ENCODE measurements at regions not wholly inside any gene's neighbourhood (a gene's known extent, or its start where the extent isn't known, plus 50 kb on each side); places are given as distances from the start of the nearest gene placed in this dataset.

DNA sequence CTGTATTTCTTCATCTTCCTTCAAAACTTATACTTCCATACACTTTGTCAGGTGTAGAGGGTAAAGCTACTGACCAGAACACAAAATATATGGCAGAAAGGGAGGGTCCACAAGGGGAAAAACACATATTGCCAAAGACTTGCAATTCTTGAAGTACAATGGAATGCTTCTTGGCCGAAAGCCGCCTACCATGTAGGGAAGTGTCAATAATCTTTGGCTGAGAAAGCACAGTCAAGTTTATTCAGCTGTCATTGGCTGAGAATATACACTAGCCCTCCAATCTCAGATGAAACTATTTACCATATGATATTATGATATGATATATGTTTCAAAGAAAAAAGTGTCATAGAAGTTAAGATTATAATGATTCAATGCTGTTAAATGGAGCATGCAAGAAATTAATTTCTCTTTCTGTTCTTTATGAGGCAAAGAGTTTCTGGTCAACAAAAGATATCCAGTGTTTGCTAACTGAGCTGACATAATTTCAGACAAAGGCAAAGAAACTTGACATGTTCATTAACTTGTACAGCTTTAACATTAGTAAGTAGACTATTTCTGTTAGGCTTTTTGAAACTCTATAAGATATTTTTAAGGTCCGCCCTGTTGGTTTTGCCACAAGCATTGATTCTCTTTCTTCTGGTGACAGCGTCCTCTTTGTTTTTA is 89.0 kb upstream of the LPP start:
- Histone ChIP-seq H3K9me3 (ENCODE audit: control insufficient read depth in 4 of 4, low read length in 3 of 4) (no peaks in the 10 kb centered on the region), H3K27me3 (ENCODE audit: control insufficient read depth in 4 of 4, insufficient read depth in 4 of 4, low read length in 3 of 4) (no peaks in the 10 kb centered on the region), H3K9ac (ENCODE audit: low read depth in 1 of 2, low read length in 2 of 2) (no peak overlapping the region), H3K4me1 (ENCODE audit: control insufficient read depth in 4 of 4, insufficient read depth in 4 of 4, low read length in 3 of 4) (peaks cover 0 to 2% (median 0%) of the 10 kb centered on the region in 4 donors), H3K36me3 (ENCODE audit: control insufficient read depth in 4 of 4, insufficient read depth in 3 of 4, low read depth in 1 of 4, low read length in 3 of 4) (no peaks in the 10 kb centered on the region), H3K4me3 (ENCODE audit: low read depth in 1 of 3, low read length in 3 of 3) (no peak overlapping the region), H3K27ac (ENCODE audit: low read depth in 1 of 2, low read length in 2 of 2) (no peak overlapping the region)
- TF ChIP-seq NR2F2 (IDR thresholded peaks at IDR 0.05) = no peak
- no peak for DNase-seq (ENCODE audit: low spot score)
- 77% methylated on average over 4 of the region's 4 CpGs for WGBS

DNA sequence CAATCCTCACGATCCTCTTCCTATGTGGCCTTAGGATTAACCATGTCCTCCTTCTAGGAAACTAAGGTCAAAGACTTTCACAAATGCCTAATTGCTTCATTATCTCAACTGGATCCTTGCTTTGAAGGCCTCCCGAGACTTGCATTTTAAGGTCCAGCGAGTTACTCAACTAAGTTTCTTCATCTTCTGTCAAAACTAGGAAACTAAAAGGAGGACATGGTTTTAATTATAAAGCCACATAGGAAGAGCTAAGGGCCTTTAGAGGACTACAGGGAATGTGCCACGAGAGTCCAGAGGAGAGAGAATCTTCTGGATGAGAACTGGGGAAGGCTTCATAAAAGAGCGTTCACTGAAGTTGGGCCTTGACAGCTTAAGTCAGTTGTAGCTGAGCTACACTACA is 87.8 kb upstream of the LPP start:
- DNase-seq (ENCODE audit: low spot score) = no peak
- no peaks in the 10 kb centered on the region for H3K9me3 ChIP-seq (ENCODE audit: control insufficient read depth in 4 of 4, low read length in 3 of 4)
- no peaks in the 10 kb centered on the region for H3K27me3 ChIP-seq (ENCODE audit: control insufficient read depth in 4 of 4, insufficient read depth in 4 of 4, low read length in 3 of 4)
- no peaks in the 10 kb centered on the region for H3K4me1 ChIP-seq (ENCODE audit: control insufficient read depth in 4 of 4, insufficient read depth in 4 of 4, low read length in 3 of 4)
- no peak overlapping the region for H3K27ac ChIP-seq (ENCODE audit: low read depth in 1 of 2, low read length in 2 of 2)
- H3K36me3 ChIP-seq (ENCODE audit: control insufficient read depth in 4 of 4, insufficient read depth in 3 of 4, low read depth in 1 of 4, low read length in 3 of 4) = no peaks in the 10 kb centered on the region
- no peak for TF ChIP-seq EGR1 (IDR thresholded peaks at IDR 0.05; ENCODE audit: low read depth in 2 of 2)
- no peak for TF ChIP-seq GABPA (IDR thresholded peaks at IDR 0.05 in 1 of 2, conservative IDR thresholded peaks at IDR 0.05 in 1 of 2)
- no peak for TF ChIP-seq TAF1 (conservative IDR thresholded peaks at IDR 0.05)
- no peak for TF ChIP-seq RAD21 (IDR thresholded peaks at IDR 0.05)
- TF ChIP-seq, protein P1, sequence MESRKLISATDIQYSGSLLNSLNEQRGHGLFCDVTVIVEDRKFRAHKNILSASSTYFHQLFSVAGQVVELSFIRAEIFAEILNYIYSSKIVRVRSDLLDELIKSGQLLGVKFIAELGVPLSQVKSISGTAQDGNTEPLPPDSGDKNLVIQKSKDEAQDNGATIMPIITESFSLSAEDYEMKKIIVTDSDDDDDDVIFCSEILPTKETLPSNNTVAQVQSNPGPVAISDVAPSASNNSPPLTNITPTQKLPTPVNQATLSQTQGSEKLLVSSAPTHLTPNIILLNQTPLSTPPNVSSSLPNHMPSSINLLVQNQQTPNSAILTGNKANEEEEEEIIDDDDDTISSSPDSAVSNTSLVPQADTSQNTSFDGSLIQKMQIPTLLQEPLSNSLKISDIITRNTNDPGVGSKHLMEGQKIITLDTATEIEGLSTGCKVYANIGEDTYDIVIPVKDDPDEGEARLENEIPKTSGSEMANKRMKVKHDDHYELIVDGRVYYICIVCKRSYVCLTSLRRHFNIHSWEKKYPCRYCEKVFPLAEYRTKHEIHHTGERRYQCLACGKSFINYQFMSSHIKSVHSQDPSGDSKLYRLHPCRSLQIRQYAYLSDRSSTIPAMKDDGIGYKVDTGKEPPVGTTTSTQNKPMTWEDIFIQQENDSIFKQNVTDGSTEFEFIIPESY (IDR thresholded peaks at IDR 0.05) = no peak
- no peak for TF ChIP-seq FOXA2 (IDR thresholded peaks at IDR 0.05)
- TF ChIP-seq YY1 (IDR thresholded peaks at IDR 0.05) = no peak
- TF ChIP-seq HNF4G (IDR thresholded peaks at IDR 0.05) = no peak
- TF ChIP-seq JUND (IDR thresholded peaks at IDR 0.05) = no peak
- TF ChIP-seq, protein P2, sequence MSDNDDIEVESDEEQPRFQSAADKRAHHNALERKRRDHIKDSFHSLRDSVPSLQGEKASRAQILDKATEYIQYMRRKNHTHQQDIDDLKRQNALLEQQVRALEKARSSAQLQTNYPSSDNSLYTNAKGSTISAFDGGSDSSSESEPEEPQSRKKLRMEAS (IDR thresholded peaks at IDR 0.05) = no peak
- no peak overlapping the region for H3K4me3 ChIP-seq (ENCODE audit: low read depth in 1 of 3, low read length in 3 of 3)
- no peak overlapping the region for H3K9ac ChIP-seq (ENCODE audit: low read depth in 1 of 2, low read length in 2 of 2)
- 93% methylated on average over 5 of the region's 5 CpGs for WGBS

DNA sequence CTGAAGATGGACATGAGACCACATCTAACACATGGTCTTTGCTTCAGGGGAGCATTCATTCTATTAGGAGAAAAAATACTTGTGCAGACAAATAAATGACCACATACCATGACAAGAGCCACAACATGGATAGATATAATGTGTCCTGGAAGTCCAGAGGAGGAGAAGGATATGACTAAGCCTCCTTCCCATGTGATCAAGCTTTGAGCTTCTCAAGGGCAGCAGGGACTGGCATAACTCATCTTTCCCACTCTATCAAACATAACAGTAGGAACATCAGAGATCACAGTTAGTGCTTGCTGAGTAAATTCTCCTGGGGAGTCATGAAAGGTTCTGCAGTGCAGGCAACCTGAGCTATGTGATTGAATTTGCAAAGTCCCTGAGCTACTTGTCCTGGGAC is 86.0 kb upstream of the LPP start:
- Histone ChIP-seq H3K27me3 (ENCODE audit: control insufficient read depth in 4 of 4, insufficient read depth in 4 of 4, low read length in 3 of 4) (no peaks in the 10 kb centered on the region), H3K9me3 (ENCODE audit: control insufficient read depth in 4 of 4, low read length in 3 of 4) (no peaks in the 10 kb centered on the region), H3K4me1 (ENCODE audit: control insufficient read depth in 4 of 4, insufficient read depth in 4 of 4, low read length in 3 of 4) (no peaks in the 10 kb centered on the region), H3K27ac (ENCODE audit: low read depth in 1 of 2, low read length in 2 of 2) (no peak overlapping the region), H3K9ac (ENCODE audit: low read depth in 1 of 2, low read length in 2 of 2) (no peak overlapping the region), H3K36me3 (ENCODE audit: control insufficient read depth in 4 of 4, insufficient read depth in 3 of 4, low read depth in 1 of 4, low read length in 3 of 4) (no peaks in the 10 kb centered on the region), H3K4me3 (ENCODE audit: low read depth in 1 of 3, low read length in 3 of 3) (no peak overlapping the region)
- TF ChIP-seq RAD21 (IDR thresholded peaks at IDR 0.05) = no peak
- TF ChIP-seq GABPA (IDR thresholded peaks at IDR 0.05 in 1 of 2, conservative IDR thresholded peaks at IDR 0.05 in 1 of 2) = no peak
- TF ChIP-seq JUND (IDR thresholded peaks at IDR 0.05) = no peak
- DNase-seq (ENCODE audit: low spot score) = no peak

DNA sequence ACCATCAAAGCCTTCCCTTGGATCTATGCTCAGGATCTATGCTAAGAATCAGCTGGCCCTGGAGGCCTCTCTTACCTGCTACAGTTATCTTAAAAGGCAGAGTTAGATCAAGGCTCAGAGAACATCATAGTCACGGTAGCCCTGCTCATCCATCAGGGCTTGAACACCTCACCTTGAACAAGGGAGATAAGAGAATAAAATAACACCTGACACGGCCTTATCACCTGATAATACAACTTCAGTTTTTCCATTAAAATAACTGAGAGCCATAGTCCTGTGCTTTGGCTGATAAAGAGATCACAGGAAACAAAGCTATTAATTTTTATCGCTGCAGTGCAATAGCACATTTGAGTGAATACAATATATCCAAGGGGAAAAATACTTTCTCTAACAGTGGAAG is 85.6 kb upstream of the LPP start:
- H3K4me1 ChIP-seq (ENCODE audit: control insufficient read depth in 4 of 4, insufficient read depth in 4 of 4, low read length in 3 of 4) = no peaks in the 10 kb centered on the region
- no peak overlapping the region for H3K9ac ChIP-seq (ENCODE audit: low read depth in 1 of 2, low read length in 2 of 2)
- H3K4me3 ChIP-seq (ENCODE audit: low read depth in 1 of 3, low read length in 3 of 3) = no peak overlapping the region
- no peaks in the 10 kb centered on the region for H3K27me3 ChIP-seq (ENCODE audit: control insufficient read depth in 4 of 4, insufficient read depth in 4 of 4, low read length in 3 of 4)
- WGBS = 91% methylated on average over 3 of the region's 3 CpGs
- no peak overlapping the region for H3K27ac ChIP-seq (ENCODE audit: low read depth in 1 of 2, low read length in 2 of 2)
- no peak for DNase-seq (ENCODE audit: low spot score)
- H3K9me3 ChIP-seq (ENCODE audit: control insufficient read depth in 4 of 4, low read length in 3 of 4) = no peaks in the 10 kb centered on the region
- H3K36me3 ChIP-seq (ENCODE audit: control insufficient read depth in 4 of 4, insufficient read depth in 3 of 4, low read depth in 1 of 4, low read length in 3 of 4) = no peaks in the 10 kb centered on the region
- no peak for TF ChIP-seq HNF4A (conservative IDR thresholded peaks at IDR 0.05)
- no peak for TF ChIP-seq YY1 (IDR thresholded peaks at IDR 0.05)
- TF ChIP-seq, protein P3, sequence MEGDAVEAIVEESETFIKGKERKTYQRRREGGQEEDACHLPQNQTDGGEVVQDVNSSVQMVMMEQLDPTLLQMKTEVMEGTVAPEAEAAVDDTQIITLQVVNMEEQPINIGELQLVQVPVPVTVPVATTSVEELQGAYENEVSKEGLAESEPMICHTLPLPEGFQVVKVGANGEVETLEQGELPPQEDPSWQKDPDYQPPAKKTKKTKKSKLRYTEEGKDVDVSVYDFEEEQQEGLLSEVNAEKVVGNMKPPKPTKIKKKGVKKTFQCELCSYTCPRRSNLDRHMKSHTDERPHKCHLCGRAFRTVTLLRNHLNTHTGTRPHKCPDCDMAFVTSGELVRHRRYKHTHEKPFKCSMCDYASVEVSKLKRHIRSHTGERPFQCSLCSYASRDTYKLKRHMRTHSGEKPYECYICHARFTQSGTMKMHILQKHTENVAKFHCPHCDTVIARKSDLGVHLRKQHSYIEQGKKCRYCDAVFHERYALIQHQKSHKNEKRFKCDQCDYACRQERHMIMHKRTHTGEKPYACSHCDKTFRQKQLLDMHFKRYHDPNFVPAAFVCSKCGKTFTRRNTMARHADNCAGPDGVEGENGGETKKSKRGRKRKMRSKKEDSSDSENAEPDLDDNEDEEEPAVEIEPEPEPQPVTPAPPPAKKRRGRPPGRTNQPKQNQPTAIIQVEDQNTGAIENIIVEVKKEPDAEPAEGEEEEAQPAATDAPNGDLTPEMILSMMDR (IDR thresholded peaks at IDR 0.05; ENCODE audit: low read depth, low read length, missing input control) = no peak
- no peak for TF ChIP-seq EGR1 (IDR thresholded peaks at IDR 0.05; ENCODE audit: low read depth in 2 of 2)
- TF ChIP-seq JUND (IDR thresholded peaks at IDR 0.05) = no peak
- TF ChIP-seq, protein P1 (IDR thresholded peaks at IDR 0.05) = no peak
- no peak for TF ChIP-seq RAD21 (IDR thresholded peaks at IDR 0.05)
- TF ChIP-seq SP1 (IDR thresholded peaks at IDR 0.05) = no peak
- no peak for TF ChIP-seq FOXA1 (IDR thresholded peaks at IDR 0.05)
- TF ChIP-seq GABPA (IDR thresholded peaks at IDR 0.05 in 1 of 2, conservative IDR thresholded peaks at IDR 0.05 in 1 of 2) = no peak

All from liver (tissue), 8 donors.